GM12878 (cell line): ENCODE measurements at regions not wholly inside any gene's neighbourhood (a gene's known extent, or its start where the extent isn't known, plus 50 kb on each side); places are given as distances from the start of the nearest gene placed in this dataset.

Experiments
- CHD1 ChIP-seq: IDR thresholded peaks from 2 replicates; pipeline ENCODE4 v1.6.1; 2012; ENCODE audit warnings: low read depth, low read length, improper control_type of control experiment
- CTCF ChIP-seq, 3 experiments: IDR thresholded peaks in 2 of 3; conservative IDR thresholded peaks in 1 of 3; 2 replicates each; pipeline ENCODE4 v1.5.1; 2011; ENCODE audit warnings: low read depth in 3 of 3, low read length in 3 of 3, mild to moderate bottlenecking in 3 of 3, control low read depth in 2 of 3, moderate library complexity in 2 of 3, inconsistent platforms in 1 of 3, mixed read lengths in 1 of 3; ENCODE audit not compliant: control insufficient read depth in 2 of 3, insufficient read depth in 1 of 3; ENCODE audit errors: extremely low read depth in 1 of 3
- EGR1 ChIP-seq, 2 experiments: IDR thresholded peaks; 1 replicate in 1 of 2; 2 replicates in 1 of 2; pipeline ENCODE4 v1.6.1; 2011 to 2012; ENCODE audit warnings: low read depth in 2 of 2, low read length in 2 of 2, borderline replicate concordance in 1 of 2, mild to moderate bottlenecking in 1 of 2, moderate library complexity in 1 of 2
- EZH2 ChIP-seq: IDR thresholded peaks from 2 replicates; pipeline ENCODE4 v1.6.1; 2012; ENCODE audit warnings: low read depth, mild to moderate bottlenecking, control low read depth, inconsistent platforms, low read length, borderline replicate concordance; ENCODE audit not compliant: control insufficient read depth
- GABPA ChIP-seq: IDR thresholded peaks from 2 replicates; pipeline ENCODE4 v1.6.1; 2014; ENCODE audit warnings: antibody characterized with exemption, low read depth, mild to moderate bottlenecking, inconsistent platforms
- MEF2B ChIP-seq: fragments of 450-650 bp; IDR thresholded peaks from 2 replicates; pipeline ENCODE4 v1.6.1; 2018; ENCODE audit warnings: mild to moderate bottlenecking, moderate library complexity; ENCODE audit not compliant: partially characterized antibody, poor library complexity, severe bottlenecking
- MTA2 ChIP-seq: fragments of 450-650 bp; IDR thresholded peaks from 2 replicates; pipeline ENCODE4 v1.6.1; 2016; ENCODE audit warnings: low read depth, mild to moderate bottlenecking, moderate library complexity
- NFIC ChIP-seq: IDR thresholded peaks from 2 replicates; pipeline ENCODE4 v1.6.1; 2012; ENCODE audit warnings: low read depth, mild to moderate bottlenecking, inconsistent platforms, low read length, moderate library complexity
- POLR2A ChIP-seq: IDR thresholded peaks from 2 replicates; pipeline ENCODE4 v1.6.1; 2011; ENCODE audit warnings: low read depth, mild to moderate bottlenecking, low read length
- REST ChIP-seq: IDR thresholded peaks from 2 replicates; pipeline ENCODE4 v1.6.1; 2012; ENCODE audit warnings: mild to moderate bottlenecking, low read depth, low read length
- USF1 ChIP-seq: IDR thresholded peaks from 2 replicates; pipeline ENCODE4 v1.6.1; 2011; ENCODE audit warnings: borderline replicate concordance, low read depth, mild to moderate bottlenecking, moderate library complexity, mixed read lengths, low read length; ENCODE audit not compliant: insufficient read depth; ENCODE audit errors: extremely low read length
- YY1 ChIP-seq: IDR thresholded peaks from 2 replicates; pipeline ENCODE4 v1.6.1; 2011; ENCODE audit warnings: low read depth, mild to moderate bottlenecking, low read length
- ZBTB11 ChIP-seq: fragments of 450-650 bp; formaldehyde crosslinking; IDR thresholded peaks from 2 replicates; pipeline ENCODE4 v1.5.0; 2022; ENCODE audit warnings: mild to moderate bottlenecking, missing genetic modification characterization
- ZNF217 ChIP-seq: fragments of 450-650 bp; IDR thresholded peaks from 2 replicates; pipeline ENCODE4 v1.6.1; 2017; ENCODE audit warnings: antibody characterized with exemption, mild to moderate bottlenecking

GRCh38 chr5:106423109-106423897 lies 1247.4 kb downstream of the EFNA5 start:
- TF ChIP-seq POLR2A (no peak), GABPA (no peak), REST (no peak), MTA2 (no peak), ZBTB11 (CRISPR knock-in tag) (no peak), CTCF (IDR thresholded peaks at IDR 0.05 in 2 of 3, conservative IDR thresholded peaks at IDR 0.05 in 1 of 3; ENCODE audit: control insufficient read depth in 2 of 3, extremely low read depth in 1 of 3, insufficient read depth in 1 of 3, low read depth in 3 of 3, low read length in 3 of 3) (no peak), NFIC (no peak), CHD1 (no peak), USF1 (no peak), EGR1 (IDR thresholded peaks at IDR 0.05; ENCODE audit: borderline replicate concordance in 1 of 2, low read depth in 2 of 2, low read length in 2 of 2) (no peak), YY1 (no peak), ZNF217 (no peak), MEF2B (no peak), EZH2 (no peak)
